ENCODE measurements at regions not wholly inside any gene's neighbourhood (a gene's known extent, or its start where the extent isn't known, plus 50 kb on each side); places are given as distances from the start of the nearest gene placed in this dataset.
A peak's percentile ranks its signal among the peaks of the same experiment; 100 is the strongest.

DNA sequence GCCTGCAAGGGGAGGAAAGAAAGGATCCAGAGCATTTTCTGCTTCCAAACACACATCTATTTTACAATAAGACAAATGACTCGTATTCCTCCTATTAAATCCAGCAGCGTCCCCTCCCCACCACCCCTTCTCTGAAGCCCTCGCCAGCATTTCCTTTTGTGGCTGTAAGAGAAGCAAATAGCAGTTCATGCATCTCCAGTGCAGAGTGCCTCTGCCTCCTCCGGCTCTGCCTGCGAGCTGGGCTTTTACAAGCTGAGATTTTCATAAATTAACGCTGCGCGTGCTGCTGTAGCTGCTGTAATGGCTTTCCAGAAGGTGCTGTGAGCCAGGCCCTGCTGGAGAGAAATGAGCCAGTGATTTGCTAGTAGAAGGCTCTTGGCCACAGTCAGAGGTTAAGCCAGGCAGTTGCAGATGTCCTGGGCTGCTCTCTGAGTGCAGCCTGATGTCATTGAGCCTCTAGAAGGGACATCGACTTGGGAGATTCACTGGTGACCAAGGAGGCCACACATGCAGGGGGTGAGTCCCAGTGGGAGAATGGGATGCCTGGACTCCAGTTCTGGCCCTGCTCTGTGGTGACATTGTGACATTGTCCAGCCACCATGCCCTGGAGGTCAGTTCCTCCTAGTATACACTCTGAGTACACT is 134.5 kb upstream of the NAV2 start:
- WGBS, 2 donors: 36% methylated on average over 9 of the region's 9 CpGs

GRCh38 chr11:19577391-19577975 is 135.2 kb upstream of the NAV2 start:
- intact Hi-C loops (cut with DNase I; ENCODE audit: low total_unique reads): no loop called here
- DNase-seq (ENCODE audit: low spot score in 2 of 2): peak in 1 of 2 donors; percentile 75
- no peak overlapping the region for H3K4me3 ChIP-seq (ENCODE audit: low read depth, poor library complexity, severe bottlenecking)
- no peak for TF ChIP-seq POLR2A (IDR thresholded peaks at IDR 0.05)
- TF ChIP-seq, protein P1, sequence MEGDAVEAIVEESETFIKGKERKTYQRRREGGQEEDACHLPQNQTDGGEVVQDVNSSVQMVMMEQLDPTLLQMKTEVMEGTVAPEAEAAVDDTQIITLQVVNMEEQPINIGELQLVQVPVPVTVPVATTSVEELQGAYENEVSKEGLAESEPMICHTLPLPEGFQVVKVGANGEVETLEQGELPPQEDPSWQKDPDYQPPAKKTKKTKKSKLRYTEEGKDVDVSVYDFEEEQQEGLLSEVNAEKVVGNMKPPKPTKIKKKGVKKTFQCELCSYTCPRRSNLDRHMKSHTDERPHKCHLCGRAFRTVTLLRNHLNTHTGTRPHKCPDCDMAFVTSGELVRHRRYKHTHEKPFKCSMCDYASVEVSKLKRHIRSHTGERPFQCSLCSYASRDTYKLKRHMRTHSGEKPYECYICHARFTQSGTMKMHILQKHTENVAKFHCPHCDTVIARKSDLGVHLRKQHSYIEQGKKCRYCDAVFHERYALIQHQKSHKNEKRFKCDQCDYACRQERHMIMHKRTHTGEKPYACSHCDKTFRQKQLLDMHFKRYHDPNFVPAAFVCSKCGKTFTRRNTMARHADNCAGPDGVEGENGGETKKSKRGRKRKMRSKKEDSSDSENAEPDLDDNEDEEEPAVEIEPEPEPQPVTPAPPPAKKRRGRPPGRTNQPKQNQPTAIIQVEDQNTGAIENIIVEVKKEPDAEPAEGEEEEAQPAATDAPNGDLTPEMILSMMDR (IDR thresholded peaks at IDR 0.05): no peak
- 47 to 52% methylated on average over 8 of the region's 8 CpGs for WGBS, 2 donors

More for the DNA sequence above, 134.5 kb upstream of the NAV2 start:
- TF ChIP-seq, protein P1 (IDR thresholded peaks at IDR 0.05): no peak
- no peak for TF ChIP-seq POLR2A (IDR thresholded peaks at IDR 0.05)
- intact Hi-C loops (cut with DNase I; ENCODE audit: low total_unique reads): no loop called here
- H3K4me3 ChIP-seq (ENCODE audit: low read depth, poor library complexity, severe bottlenecking): no peak overlapping the region
- peak in 1 of 2 donors; percentile 86 for DNase-seq (ENCODE audit: low spot score in 2 of 2)

DNA sequence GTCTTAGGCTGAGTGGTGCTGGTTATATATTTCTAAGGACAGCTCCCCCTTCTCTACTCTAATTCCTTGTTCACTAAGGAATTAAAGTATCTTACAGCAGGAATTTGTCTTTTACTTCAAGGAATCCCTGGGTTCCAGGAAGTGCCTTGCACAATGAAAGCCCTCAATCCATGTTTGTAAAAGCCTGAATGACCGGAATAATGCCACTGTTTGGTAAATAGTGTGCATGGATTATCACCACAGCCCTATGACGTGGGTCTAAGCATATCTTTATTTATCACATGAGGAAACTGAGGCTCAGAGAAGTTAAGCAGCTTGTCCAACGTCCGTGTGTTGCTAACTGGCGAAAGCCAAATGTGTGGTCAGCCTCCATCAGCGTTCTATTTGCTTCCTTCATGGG is 135.7 kb upstream of the NAV2 start:
- TF ChIP-seq POLR2A (IDR thresholded peaks at IDR 0.05): no peak
- TF ChIP-seq, protein P1 (IDR thresholded peaks at IDR 0.05): no peak
- peak in 1 of 2 donors; percentile 0 for DNase-seq (ENCODE audit: low spot score in 2 of 2)
- intact Hi-C loops (cut with DNase I; ENCODE audit: low total_unique reads): no loop called here
- 83 to 84% methylated on average over 6 of the region's 6 CpGs for WGBS, 2 donors
- H3K4me3 ChIP-seq (ENCODE audit: low read depth, poor library complexity, severe bottlenecking): no peak overlapping the region

DNA sequence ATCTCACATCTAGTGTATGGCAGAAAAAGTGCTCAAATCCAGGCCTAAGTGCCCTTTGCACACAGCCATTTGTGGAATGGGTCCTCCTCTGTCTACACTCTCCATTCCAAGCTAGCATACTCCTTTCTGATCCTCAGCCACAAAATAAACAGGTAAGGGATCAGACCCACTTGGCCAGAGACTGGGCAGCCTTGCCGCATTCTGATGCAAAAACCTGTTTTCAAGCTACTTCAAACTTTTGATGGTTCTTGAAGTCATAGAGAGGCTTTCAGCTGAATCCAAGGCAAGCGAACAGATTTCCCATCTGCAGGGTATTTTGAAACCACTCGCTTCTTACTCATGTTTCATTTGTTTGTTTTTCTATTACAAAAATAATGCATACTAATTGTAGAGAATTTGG is 136.6 kb upstream of the NAV2 start:
- DNase-seq (ENCODE audit: low spot score in 2 of 2): peak in 1 of 2 donors; percentile 23
- WGBS, 2 donors: 89 to 94% methylated on average over 3 of the region's 3 CpGs
- no peak for TF ChIP-seq POLR2A (IDR thresholded peaks at IDR 0.05)
- TF ChIP-seq, protein P1 (IDR thresholded peaks at IDR 0.05): no peak
- intact Hi-C loops (cut with DNase I; ENCODE audit: low total_unique reads): no loop called here
- no peak overlapping the region for H3K4me3 ChIP-seq (ENCODE audit: low read depth, poor library complexity, severe bottlenecking)

GRCh38 chr11:19574916-19575315 is 137.7 kb upstream of the NAV2 start:
- DNase-seq (ENCODE audit: low spot score in 2 of 2): peak in 1 of 2 donors; percentile 63
- TF ChIP-seq POLR2A (IDR thresholded peaks at IDR 0.05): no peak
- TF ChIP-seq, protein P1 (IDR thresholded peaks at IDR 0.05): no peak
- no peak overlapping the region for H3K4me3 ChIP-seq (ENCODE audit: low read depth, poor library complexity, severe bottlenecking)
- WGBS, 2 donors: 55% methylated on average over 3 of the region's 3 CpGs
- intact Hi-C loops (cut with DNase I; ENCODE audit: low total_unique reads): no loop called here
